NCI-H2107 treated with DMSO at 0.1 percent for 48 hours (cell line): ENCODE measurements at regions not wholly inside any gene's neighbourhood (a gene's known extent, or its start where the extent isn't known, plus 50 kb on each side); places are given as distances from the start of the nearest gene placed in this dataset.

Experiments
- DNase-seq: peaks from one replicate; lab custom pipeline; 2025; ENCODE audit not compliant: unreplicated experiment; lab: John Stamatoyannopoulos, UW

DNA sequence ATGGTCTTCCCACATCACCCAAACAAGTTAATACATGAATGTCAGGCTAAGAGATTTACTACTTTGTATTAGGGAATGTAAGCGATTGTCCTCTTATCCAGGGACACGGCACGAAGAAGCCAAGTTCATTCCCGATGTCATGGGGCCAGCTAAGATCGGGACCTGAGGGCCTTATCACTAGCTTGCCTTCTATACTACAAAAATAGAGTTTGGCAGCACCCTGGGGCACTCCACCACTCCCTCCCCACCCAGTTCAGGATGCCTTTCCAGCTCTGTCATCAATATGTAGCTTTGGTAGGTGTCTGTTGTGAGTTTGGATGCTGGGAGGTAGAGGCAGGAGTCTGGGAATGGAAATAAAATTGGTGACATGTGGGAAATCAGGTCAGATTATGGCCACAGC lies 197.5 kb downstream of the ATG4C start:
- DNase-seq, result no peak

DNA sequence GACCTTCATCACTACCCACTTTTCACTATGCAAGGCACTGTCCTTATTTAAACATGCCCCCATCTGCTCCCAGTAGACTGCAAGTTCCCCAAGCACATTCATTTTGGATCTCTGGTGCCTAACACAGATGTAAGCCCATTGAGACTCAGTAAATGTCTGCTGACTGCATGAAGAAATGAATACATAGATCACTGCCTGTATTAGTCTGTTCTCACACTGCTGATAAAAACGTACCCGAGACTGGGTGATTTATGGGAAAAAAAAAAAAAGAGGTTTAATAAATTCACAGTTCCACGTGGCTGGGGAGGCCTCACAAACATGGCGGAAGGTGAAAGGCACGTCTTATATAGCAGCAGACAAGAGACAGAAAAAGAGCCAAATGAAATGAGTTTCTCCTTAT lies 204.9 kb downstream of the ATG4C start:
- DNase-seq, result no peak

DNA sequence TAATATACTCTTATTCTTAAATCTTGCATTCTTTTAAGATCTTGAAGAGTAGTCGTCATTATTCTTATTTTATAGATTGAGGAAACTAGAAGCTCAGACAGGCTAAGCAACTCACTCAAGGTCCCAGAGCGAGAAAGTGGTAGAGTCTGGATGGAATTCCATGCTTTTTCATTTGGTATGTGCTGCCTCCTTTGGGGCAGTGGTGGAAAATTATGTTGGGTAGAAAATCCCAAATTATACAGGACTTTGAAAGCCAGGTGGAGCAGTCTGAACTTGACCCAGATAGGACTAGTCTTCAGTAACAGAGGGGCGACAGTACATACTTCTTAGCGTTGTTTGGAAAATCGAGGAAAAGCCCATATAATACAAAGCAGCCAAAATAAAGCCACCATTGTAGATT lies 205.6 kb downstream of the ATG4C start:
- peak; percentile 14 for DNase-seq

DNA sequence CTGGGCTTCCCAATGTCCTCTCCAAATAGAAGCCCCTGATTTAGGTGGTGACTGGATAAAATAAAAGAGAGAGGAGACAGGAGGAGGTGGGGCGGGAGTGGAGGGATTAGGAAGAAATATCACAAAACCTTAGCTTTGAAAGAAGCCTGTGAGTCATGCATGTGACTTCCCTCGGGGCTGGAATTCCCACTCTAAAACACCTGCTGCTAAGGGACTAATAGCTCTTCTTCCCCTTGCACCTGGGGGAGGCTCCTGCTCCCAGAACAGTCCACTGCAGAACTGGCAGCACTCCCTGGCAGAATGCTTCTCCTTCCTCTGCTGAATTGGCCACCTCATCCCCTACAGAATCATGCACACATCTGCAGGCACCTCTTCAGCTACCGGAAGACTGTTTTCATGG lies 207.2 kb downstream of the ATG4C start:
- DNase-seq, result peak; percentile 65

DNA sequence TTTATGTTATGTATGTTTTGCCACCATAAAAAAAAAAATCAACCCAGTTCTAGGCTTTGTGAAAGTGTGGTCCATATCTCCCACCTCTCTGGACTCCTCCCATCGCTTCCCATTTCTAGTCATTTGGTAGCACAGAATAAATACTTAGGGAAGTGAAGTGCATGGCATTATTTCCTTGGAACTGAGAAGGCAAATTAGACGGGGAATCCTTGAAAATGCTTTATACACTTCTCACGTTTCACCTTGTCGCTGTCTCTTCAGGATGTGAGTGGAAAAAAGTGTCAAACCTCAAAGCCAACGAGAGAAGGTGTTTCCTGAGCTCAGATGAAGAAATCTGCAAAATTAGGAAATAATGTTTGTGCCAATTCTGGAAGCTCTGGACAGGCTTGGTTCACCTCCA lies 209.9 kb downstream of the ATG4C start:
- no peak for DNase-seq

DNA sequence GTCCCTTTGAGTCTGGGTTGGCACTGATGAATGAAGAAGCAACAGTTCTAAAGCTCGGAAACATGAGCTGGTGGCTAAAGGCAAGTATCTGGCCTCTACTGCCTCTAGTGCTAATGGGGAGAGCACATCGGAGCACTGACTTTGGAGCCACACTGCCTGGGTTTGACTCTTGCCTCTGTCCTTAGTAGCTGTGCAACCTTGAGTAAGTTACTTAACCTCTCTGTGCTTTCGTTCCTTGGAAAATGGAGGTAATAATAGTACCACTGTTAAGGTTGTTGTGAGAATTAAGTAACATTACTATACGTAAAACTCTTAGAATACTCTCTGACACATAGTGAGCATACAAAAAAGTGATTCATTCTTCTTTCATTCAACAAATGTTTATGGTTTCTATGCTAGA lies 211.2 kb downstream of the ATG4C start:
- no peak for DNase-seq

DNA sequence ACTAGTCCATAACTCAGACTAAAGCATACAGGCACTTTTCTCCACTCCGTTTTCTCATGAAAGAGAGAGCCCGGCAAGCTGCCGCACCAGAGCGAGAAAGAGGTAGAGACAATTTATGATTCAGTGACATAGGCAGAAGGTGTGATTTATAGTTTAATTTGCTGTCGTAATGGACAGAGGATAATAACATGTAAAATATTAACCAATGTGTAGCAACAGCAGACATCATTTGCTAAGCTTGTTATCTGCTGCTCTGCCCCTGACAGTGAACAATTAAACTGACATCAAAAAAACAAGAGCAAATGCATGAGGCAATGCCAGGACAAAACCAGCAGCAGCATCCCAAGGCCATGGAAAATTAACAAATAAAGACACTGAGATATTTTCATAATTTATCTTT lies 214.0 kb downstream of the ATG4C start:
- DNase-seq, result no peak

DNA sequence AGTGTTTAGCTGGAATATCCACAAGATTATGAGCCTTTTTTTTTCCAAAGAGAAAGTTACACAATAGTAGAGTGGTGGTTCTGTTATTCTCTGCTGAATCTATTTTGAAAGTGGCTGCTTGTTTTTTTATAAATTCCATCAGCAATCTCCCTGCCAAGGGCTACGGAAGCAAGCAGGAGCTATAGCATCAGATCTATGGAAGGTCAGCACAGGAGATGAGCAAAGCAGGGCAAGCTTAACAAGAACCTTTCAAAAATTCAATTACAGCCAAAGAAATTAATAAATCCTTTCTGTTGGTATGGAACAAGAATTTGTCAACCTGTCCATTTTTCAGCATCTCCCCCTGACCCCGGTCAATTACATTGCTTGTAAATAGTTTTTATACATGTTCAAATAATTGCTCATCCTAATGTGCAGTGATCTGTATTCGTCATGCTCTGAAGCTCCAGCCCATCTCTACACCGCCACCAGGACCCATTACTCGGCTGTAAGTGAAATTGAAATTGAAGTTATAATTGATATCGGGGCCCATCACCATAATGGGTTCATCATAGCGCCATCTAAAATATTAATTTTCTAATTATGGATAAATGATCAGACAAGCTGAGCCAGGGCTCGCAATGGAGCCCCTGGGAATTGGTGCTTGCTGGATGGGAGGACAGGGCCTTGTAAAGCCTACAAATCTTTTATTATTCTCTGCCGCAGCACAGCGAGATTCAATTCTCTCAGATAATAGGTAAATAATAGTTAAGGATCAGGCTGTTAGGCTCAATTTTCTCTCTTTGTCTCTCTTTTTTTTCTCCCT lies 215.1 kb downstream of the ATG4C start:
- no peak for DNase-seq

DNA sequence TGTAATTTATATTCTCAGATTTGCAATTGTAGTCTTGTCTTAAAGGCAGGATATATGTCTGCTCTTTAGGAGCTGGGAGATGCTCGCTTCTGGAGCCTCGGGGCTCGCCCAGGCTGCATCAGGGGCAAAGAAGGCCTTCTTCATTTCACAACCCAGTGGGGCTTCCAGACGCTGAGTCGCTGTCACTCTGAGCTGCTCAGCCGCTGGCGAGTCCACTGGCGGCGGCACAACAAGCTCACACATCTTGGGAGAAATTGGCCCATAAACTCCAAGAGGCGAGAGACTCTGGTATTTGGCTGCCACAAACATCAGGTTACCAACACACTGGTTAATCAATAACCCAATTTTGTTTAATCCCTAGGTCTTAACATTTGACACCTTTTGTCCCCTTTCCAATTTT lies 216.6 kb downstream of the ATG4C start:
- no peak for DNase-seq

DNA sequence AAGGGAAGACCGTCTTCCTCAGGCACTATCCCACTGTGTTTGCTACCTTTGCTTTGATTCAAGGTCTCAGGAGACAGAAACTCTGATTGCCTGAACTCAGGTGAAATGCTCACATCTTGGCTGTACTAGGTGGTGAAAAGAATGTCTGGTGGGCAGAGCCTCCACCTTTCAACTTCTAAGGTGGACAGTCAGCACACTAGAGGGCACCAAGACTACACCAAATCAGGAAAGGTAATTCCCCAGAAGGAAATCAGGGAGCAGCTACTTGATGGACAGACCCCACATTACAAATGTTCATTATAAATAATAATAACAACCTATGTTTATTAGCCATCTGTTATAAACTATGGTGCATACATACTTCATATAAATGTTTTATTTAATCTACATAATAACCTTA lies 220.9 kb downstream of the ATG4C start:
- no peak for DNase-seq

DNA sequence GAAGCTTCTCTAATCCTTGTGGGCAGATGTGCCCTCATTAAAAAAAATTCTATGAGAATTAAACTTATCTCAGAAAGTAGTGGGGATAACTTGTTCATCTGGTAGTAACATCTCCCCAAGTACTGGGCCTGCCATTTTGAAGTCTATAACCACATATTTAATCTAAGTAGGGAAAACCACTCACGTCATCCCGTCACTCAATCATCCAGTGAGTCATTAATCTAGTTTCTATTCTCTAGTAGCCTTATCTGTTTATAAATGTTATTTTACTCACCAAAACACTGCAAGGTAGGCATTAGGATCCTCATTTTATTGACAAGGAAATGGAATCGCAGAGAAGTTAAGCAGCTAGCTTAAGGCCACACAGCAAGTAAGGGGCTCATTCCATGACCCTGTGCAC lies 221.9 kb downstream of the ATG4C start:
- no peak for DNase-seq

DNA sequence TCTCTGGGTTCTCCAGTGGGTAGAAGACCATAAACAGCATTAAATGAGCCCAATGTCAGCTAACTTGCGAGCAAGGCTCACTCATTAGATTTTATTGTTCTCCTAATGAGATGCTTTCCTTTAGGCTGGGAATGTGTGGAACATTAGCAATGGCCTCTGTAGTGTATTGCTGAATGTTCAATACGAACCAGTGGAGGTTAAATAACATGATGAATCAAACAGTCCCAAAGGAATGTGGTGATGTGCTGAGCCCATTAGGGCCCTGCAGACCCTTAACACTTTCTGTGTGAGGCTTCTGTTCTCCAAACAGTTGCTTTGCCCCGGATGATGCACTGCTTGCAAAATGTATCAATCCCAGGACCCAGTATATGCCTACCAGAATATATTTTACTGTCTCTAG lies 225.5 kb downstream of the ATG4C start:
- DNase-seq, result no peak

DNA sequence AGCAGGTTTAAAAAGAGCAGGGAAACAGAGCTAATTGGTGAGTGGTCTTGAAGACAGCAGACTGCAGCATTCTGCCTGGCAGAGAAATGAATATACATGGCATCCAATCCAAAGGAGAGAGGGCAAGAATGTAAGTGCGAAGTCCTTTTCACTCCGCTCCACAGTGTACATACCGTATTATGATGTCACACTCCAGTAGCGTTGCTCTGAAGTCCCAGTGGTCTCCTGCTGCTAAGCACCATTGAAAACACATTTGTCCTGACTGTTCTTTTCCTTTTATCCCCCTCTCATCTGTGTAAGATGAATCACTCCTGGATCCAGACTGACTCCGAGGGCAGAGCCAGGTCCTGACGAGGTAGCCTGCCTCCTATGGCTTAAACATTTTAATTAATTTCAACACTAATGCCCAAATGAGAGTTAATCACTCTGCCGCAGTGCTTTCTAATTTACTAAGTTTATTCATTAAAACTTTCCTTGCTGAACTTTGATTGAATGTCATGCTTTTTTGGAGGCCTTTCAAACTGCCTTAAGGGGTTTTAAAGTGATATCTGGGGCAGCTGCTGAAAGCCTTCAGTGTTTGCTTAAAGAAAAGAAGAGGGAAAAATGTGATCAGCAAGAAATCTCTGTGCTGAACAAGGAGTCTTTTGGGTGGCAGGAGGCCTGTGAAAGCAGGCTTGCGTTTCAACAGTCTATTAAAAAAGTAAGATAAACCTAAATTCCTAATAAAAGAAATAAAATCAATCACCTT lies 227.2 kb downstream of the ATG4C start:
- DNase-seq, result no peak

DNA sequence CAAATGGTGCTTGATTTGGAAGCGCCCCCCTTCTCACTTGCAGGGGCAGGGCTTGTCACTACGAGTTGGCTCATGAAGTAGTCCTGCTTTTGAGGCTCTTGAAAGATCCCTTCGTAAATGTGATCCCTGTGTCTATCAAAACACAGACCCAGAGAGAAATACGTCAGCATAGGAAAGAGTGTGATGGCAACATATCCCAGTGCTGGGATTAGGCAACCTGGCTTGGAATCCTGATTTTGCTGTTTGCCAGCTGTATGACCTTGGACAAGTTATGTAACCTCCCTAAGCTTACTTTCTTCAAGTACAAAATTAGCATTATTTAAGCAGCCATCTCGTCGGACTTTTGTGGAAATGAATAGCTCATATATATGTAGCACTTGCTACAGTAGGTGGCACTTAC lies 228.4 kb downstream of the ATG4C start:
- no peak for DNase-seq

DNA sequence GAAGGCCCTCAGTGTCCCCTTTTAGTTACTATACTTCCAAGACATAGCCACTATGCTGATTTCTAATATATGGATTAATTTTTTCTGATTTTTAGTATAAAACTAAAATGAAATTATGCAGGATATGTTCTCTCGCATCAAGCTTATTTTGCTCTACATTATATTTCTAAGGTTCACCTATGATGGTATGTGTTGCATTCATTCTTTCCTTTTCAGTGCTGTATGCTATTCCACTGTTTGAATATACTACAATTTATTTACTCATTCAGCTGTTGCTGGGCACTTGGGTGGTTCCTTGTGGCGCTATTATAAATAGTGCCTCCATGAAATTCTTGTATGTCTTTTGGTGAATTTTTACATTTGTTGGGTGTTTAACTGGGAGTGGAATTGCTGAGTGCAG lies 230.3 kb downstream of the ATG4C start:
- no peak for DNase-seq

DNA sequence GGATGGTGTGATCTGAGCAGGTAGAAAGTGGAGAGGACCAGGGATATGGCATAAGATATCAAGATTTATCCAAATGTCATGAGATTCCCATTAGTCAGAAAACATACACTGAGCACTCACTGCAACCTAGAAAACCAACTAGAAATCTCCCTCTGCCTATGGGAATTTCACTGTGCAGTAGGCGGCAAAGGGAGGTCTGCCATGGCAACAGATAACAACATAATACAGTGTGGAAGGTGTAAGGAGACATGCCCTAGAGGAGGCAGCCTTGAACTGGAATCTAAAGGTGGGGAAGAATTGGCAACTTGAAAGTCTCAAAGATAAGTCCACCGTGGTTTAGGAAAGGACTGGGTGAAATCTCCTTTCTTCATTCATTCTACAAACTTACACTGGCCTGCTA lies 238.4 kb downstream of the ATG4C start:
- no peak for DNase-seq

DNA sequence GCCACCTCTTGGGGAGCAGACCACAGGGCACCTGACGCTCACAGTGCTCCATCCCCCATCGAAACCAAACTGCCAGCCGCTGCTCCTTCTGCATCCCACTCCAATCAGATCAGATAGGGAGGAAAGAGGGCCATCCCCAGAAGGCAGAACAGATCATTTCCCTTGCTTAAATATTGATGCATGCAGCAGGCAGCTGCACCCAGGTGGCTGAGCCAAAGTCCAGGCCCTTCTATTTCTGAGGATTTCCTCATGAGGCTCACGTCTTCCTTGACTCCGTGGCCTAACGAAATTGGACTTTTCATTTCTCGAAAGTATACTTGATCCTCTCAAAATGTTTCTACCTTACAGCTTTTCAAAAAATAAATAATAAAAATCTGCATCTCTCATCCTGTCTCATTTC lies 239.2 kb downstream of the ATG4C start:
- no peak for DNase-seq

DNA sequence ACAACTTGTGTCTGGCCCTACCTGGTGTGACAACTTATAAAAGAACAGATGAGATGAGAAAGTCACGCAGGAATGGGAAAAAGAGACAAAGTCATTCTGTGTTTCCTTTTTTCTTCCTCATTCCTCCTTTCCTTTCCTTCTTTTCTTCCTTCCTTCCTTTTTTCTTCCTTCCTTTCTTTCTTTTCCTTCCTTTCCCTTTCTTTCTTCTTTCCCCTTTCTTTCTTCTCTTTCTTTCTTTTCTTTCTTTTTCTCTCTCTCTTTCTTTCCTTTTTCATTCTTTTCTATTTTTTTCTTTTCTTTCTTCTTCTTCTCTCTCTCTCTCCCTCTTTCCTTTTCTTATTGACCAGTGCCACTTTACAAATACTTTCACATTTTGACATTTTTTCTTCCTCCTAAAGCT lies 239.7 kb downstream of the ATG4C start:
- no peak for DNase-seq

DNA sequence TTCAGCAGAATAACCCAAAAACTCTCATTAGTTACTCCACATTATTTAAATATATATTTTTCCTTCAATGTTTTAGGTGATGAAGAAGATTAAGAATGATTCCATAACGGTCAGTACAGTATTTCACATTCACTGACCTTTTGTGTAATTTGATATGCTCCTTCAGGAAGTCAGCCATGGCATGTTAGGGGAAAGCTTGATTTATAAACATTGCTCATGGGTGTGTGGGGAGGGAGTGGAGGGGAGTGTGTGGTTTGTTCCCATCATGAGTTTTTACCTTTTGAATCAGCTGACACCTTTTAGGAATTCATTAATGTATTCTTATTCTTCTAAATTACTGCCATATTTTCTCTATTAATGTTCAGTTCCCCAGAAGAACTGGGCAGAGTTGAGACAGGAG lies 240.2 kb downstream of the ATG4C start:
- no peak for DNase-seq

DNA sequence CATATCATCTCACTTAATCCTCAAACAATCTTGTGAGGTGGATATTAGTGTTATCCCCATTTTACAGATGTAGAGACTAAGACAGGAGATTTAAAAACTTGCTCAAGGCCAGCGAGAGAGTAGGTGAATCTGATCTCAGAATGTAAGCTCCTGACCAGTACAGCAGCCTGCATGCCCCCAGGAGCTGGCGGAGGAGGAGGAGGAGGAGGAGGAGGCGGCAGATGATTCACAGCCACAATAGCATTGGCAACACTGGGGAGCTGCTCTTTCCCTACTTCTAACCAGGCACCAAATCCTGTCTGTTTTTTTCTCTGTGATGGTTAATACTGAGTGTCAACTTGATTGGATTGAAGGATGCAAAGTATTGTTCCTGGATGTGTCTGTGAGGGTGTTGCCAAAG lies 243.2 kb downstream of the ATG4C start:
- DNase-seq, result no peak

DNA sequence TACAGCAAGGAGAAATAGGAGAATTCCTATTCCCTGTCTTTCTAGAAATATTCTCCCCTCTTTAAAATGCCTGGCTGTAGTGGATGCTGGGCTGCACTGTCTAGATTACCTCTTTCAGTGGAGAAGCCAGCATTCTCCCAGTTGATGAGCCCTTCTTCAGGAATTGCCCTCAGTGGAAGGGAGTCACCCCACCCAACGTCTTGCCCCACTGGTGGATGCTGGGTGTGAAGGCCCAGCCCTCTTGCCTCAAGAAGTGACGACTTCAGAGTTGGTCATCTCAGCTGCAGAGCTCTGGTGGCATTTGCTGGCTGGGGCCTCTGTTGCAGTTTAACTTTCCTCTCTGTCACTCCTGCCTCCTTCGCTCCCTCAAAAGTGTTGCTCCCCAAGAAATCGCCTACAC lies 248.2 kb downstream of the ATG4C start:
- DNase-seq, result no peak

DNA sequence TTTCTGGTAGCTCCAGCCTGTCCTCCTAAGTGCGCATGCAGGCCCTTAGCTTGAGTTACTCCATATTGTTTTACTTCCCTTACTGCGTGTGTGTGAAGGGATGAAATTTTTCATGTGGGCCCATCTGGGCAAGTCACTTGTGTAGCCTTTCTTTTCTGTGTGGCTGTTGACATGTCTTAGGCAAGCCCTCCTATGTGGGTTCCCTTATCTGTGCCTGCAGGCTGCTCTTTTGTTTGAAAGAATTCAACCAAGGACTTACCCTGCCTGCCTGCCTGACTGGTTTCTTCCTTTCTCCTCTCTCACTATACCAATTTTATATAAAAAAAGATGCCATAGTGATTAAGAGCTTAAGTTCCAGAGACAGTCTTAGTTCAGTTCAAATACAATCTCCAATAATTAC lies 249.3 kb downstream of the ATG4C start:
- DNase-seq, result no peak

DNA sequence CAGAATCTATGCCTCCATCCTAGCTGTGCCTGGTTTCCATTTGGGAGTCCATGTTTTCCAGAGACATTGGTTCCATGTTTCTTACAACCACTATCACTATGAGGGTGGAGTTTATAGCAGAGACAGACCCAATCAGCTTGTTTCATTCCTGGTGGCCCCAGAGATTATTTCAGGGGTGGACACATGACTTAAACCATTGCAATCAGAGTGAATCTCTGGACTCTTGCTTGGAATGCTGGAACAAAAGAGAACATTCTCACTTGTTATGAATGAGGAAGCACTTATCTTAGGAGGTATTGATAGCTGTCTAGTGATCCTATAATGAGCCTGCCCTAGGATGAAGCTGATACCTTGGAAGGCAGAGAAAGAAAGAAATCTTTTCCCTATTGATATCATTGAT lies 250.3 kb downstream of the ATG4C start:
- DNase-seq, result no peak
